IMR-90 (cell line): ENCODE measurements at regions not wholly inside any gene's neighbourhood (a gene's known extent, or its start where the extent isn't known, plus 50 kb on each side); places are given as distances from the start of the nearest gene placed in this dataset.

Source experiments
- ATAC-seq: fragments of 200-7000 bp; cut with Tn5 transposase; 2 replicates; pipeline ENCODE4 v1.9.1; 2020; ENCODE audit warnings: low read depth, mild to moderate bottlenecking, moderate library complexity
- BruUV-seq: library from RNA; stranded (reverse); fragments of 400-500 nt; replicated peaks from 2 replicates; lab custom pipeline; 2021; lab: Mats Ljungman, UMichigan
- CTCF ChIA-PET: fragments of 300-600 bp; formaldehyde crosslinking; extraction: SDS; loops from one replicate; lab custom pipeline; 2021; ENCODE audit warnings: antibody characterized with exemption; lab: Yijun Ruan, JAX
- POLR2A ChIA-PET: fragments of 300-600 bp; sonication (Branson Sonifier 250); formaldehyde crosslinking; loops from one replicate; lab custom pipeline; 2022; ENCODE audit warnings: antibody characterized with exemption; ENCODE audit not compliant: unreplicated experiment; lab: Charles Lee
- DNase-seq: peaks from one replicate; pipeline ENCODE4 v3.0.0; 2013
- H2AFZ ChIP-seq: replicated peaks from 2 replicates; pipeline ENCODE3; 2013; ENCODE audit warnings: low read length, mild to moderate bottlenecking; ENCODE audit not compliant: poor library complexity
- H2AK5ac ChIP-seq: 2 replicates; pipeline ENCODE4 v1.6.1; 2013; ENCODE audit warnings: low read depth, low read length, inconsistent platforms
- H2AK9ac ChIP-seq: replicated peaks from 2 replicates; pipeline ENCODE3; 2013; ENCODE audit warnings: mild to moderate bottlenecking, low read depth, low read length, moderate library complexity; ENCODE audit not compliant: poor library complexity
- H2BK120ac ChIP-seq: 2 replicates; pipeline ENCODE4 v1.6.1; 2013; ENCODE audit warnings: low read depth, low read length, inconsistent platforms
- H2BK15ac ChIP-seq: 3 replicates; pipeline ENCODE4 v1.6.1; 2013; ENCODE audit warnings: low read depth, low read length, inconsistent platforms
- H2BK20ac ChIP-seq: 2 replicates; pipeline ENCODE4 v1.6.1; 2013; ENCODE audit warnings: low read depth, mild to moderate bottlenecking, inconsistent platforms, low read length, moderate library complexity
- H2BK5ac ChIP-seq: 2 replicates; pipeline ENCODE4 v1.6.1; 2013; ENCODE audit warnings: mild to moderate bottlenecking, low read depth, low read length, inconsistent platforms; ENCODE audit not compliant: poor library complexity, severe bottlenecking
- H3K14ac ChIP-seq: replicated peaks from 2 replicates; pipeline ENCODE4 v1.6.1; 2013; ENCODE audit warnings: low read depth, low read length, inconsistent platforms
- H3K18ac ChIP-seq: 2 replicates; pipeline ENCODE4 v1.6.1; 2013; ENCODE audit warnings: low read depth, low read length, control low read depth
- H3K23ac ChIP-seq: 2 replicates; pipeline ENCODE4 v1.6.1; 2013; ENCODE audit warnings: low read depth, low read length, inconsistent platforms
- H3K27ac ChIP-seq: 2 replicates; pipeline ENCODE4 v1.5.1; 2013; ENCODE audit warnings: mild to moderate bottlenecking, control low read depth, low read length; ENCODE audit not compliant: insufficient read depth
- H3K27me3 ChIP-seq: 2 replicates; pipeline ENCODE4 v1.6.1; 2013; ENCODE audit warnings: low read length; ENCODE audit not compliant: control insufficient read depth, insufficient read depth
- H3K36me3 ChIP-seq: 2 replicates; pipeline ENCODE4 v1.6.1; 2013; ENCODE audit warnings: low read length, mixed read lengths; ENCODE audit not compliant: control insufficient read depth, insufficient read depth
- H3K4ac ChIP-seq: 2 replicates; pipeline ENCODE4 v1.6.1; 2013; ENCODE audit warnings: low read depth, low read length, inconsistent platforms
- H3K4me1 ChIP-seq: 2 replicates; pipeline ENCODE4 v1.6.1; 2013; ENCODE audit warnings: low read length, mixed read lengths; ENCODE audit not compliant: control insufficient read depth, insufficient read depth
- H3K4me2 ChIP-seq: 2 replicates; pipeline ENCODE4 v1.6.1; 2013; ENCODE audit warnings: low read depth, mild to moderate bottlenecking, control low read depth, low read length, moderate library complexity
- H3K4me3 ChIP-seq: 2 replicates; pipeline ENCODE4 v1.5.1; 2013; ENCODE audit warnings: low read depth, mild to moderate bottlenecking, control low read depth, low read length, moderate library complexity; ENCODE audit not compliant: insufficient read depth
- H3K56ac ChIP-seq: 2 replicates; pipeline ENCODE4 v1.6.1; 2013; ENCODE audit warnings: low read length, inconsistent platforms; ENCODE audit not compliant: insufficient read depth; ENCODE audit errors: extremely low read depth
- H3K79me1 ChIP-seq, 2 experiments: 2 replicates each; pipeline ENCODE4 v1.6.1; 2013; ENCODE audit warnings: low read length in 2 of 2, inconsistent platforms in 1 of 2, low read depth in 1 of 2
- H3K9ac ChIP-seq: 2 replicates; pipeline ENCODE4 v1.6.1; 2013; ENCODE audit warnings: low read depth, low read length, control low read depth
- H3K9me1 ChIP-seq: 2 replicates; pipeline ENCODE4 v1.6.1; 2013; ENCODE audit warnings: low read length, inconsistent platforms; ENCODE audit not compliant: insufficient read depth
- H3K9me3 ChIP-seq: 2 replicates; pipeline ENCODE4 v1.6.1; 2013; ENCODE audit warnings: low read length; ENCODE audit not compliant: control insufficient read depth, insufficient read depth
- H4K20me1 ChIP-seq: 2 replicates; pipeline ENCODE4 v1.6.1; 2013; ENCODE audit warnings: low read length, inconsistent platforms; ENCODE audit not compliant: insufficient read depth
- H4K5ac ChIP-seq: 2 replicates; pipeline ENCODE4 v1.6.1; 2013; ENCODE audit warnings: mild to moderate bottlenecking, low read depth, low read length, control low read depth
- H4K8ac ChIP-seq, 2 experiments: 2 replicates each; pipeline ENCODE4 v1.6.1; 2013; ENCODE audit warnings: low read depth in 2 of 2, low read length in 2 of 2, control low read depth in 1 of 2, inconsistent platforms in 1 of 2
- H4K91ac ChIP-seq: 2 replicates; pipeline ENCODE4 v1.6.1; 2013; ENCODE audit warnings: low read depth, low read length, inconsistent platforms; ENCODE audit not compliant: insufficient read depth
- MAFK ChIP-seq: IDR thresholded peaks from 2 replicates; pipeline ENCODE4 v1.6.1; 2012; ENCODE audit warnings: low read depth, low read length, improper control_type of control experiment
- POLR2A ChIP-seq: IDR thresholded peaks from 2 replicates; pipeline ENCODE4 v1.6.1; 2012; ENCODE audit warnings: mild to moderate bottlenecking, low read depth, low read length
- RCOR1 ChIP-seq: IDR thresholded peaks from 2 replicates; pipeline ENCODE4 v1.6.1; 2012; ENCODE audit warnings: mild to moderate bottlenecking, low read length, improper control_type of control experiment; ENCODE audit not compliant: insufficient replicate concordance
- SMC3 ChIP-seq: fragments of 150-350 bp; IDR thresholded peaks from 2 replicates; pipeline ENCODE4 v1.6.1; 2016; ENCODE audit warnings: low read depth, mild to moderate bottlenecking, antibody characterized with exemption, low read length, moderate library complexity
- WGBS, 2 experiments: methylation state at CpG; one replicate each; pipeline versions ENCODE4 v1.1.5 to v1.1.7; 2013; ENCODE audit warnings: missing lambda C conversion rate in 2 of 2; ENCODE audit not compliant: insufficient read length in 1 of 2; ENCODE audit errors: extremely low coverage in 2 of 2; 5-methylcytosine and 5-hydroxymethylcytosine counted together
- dilution Hi-C: fragments of 300-500 bp; cut with HindIII; formaldehyde crosslinking; loops from one replicate; pipeline ENCODE4 v1.14.3; 2018; ENCODE audit warnings: low sequenced_read_pairs; ENCODE audit not compliant: unreplicated experiment
- in situ Hi-C: fragments of 300-500 bp; cut with MboI; formaldehyde crosslinking; loops from 3 replicates; pipeline ENCODE4 v1.14.3; 2019; ENCODE audit warnings: low sequenced_read_pairs, inconsistent platforms, mixed read lengths
- intact Hi-C: fragments of 100-400 bp; cut with micrococcal nuclease; formaldehyde crosslinking; loops from 2 replicates; pipeline ENCODE4 v1.10.0; 2022
- TF ChIP-seq, protein P1 (sequence below): fragments of 150-350 bp; IDR thresholded peaks from 2 replicates; pipeline ENCODE4 v1.6.1; 2016; ENCODE audit warnings: low read depth, mild to moderate bottlenecking, low read length, moderate library complexity, borderline replicate concordance
- TF ChIP-seq, protein P2 (sequence below): fragments of 150-350 bp; IDR thresholded peaks from 2 replicates; pipeline ENCODE4 v1.6.1; 2017; ENCODE audit warnings: mild to moderate bottlenecking, antibody characterized with exemption, low read length, low read depth

GRCh38 chr2:15006667-15007066 is 374.1 kb downstream of the LRATD1 start:
- Histone ChIP-seq H3K9me3 (0 out of 2 replicates have a peak, but pooled peaks cover 2% of the 10 kb centered on the region), H3K4me1 (no peaks in the 10 kb centered on the region), H4K20me1 (no peaks in the 10 kb centered on the region), H3K23ac (no peak overlapping the region), H4K8ac (no peak overlapping the region), H4K91ac (no peak overlapping the region), H2BK120ac (no peak overlapping the region), H3K27ac (no peak overlapping the region), H3K18ac (no peak overlapping the region), H3K4me2 (no peak overlapping the region), H3K27me3 (no peaks in the 10 kb centered on the region), H3K14ac (no peak overlapping the region), H2AFZ (no peak overlapping the region), H3K9me1 (no peaks in the 10 kb centered on the region), H3K56ac (no peak overlapping the region), H3K4me3 (no peak overlapping the region), H2BK5ac (no peak overlapping the region), H3K4ac (no peak overlapping the region), H2AK5ac (no peak overlapping the region), H2AK9ac (no peak overlapping the region), H2BK20ac (no peak overlapping the region), H3K36me3 (no peaks in the 10 kb centered on the region), H4K5ac (no peak overlapping the region), H3K79me1 (no peaks in the 10 kb centered on the region), H2BK15ac (no peak overlapping the region), H3K9ac (no peak overlapping the region)
- ATAC-seq: no peak
- BruUV-seq: no TSS peak
- TF ChIP-seq POLR2A: no peak
- TF ChIP-seq, protein P1, sequence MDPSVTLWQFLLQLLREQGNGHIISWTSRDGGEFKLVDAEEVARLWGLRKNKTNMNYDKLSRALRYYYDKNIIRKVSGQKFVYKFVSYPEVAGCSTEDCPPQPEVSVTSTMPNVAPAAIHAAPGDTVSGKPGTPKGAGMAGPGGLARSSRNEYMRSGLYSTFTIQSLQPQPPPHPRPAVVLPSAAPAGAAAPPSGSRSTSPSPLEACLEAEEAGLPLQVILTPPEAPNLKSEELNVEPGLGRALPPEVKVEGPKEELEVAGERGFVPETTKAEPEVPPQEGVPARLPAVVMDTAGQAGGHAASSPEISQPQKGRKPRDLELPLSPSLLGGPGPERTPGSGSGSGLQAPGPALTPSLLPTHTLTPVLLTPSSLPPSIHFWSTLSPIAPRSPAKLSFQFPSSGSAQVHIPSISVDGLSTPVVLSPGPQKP: no peak
- no peak for TF ChIP-seq MAFK
- TF ChIP-seq SMC3: no peak
- TF ChIP-seq, protein P2, sequence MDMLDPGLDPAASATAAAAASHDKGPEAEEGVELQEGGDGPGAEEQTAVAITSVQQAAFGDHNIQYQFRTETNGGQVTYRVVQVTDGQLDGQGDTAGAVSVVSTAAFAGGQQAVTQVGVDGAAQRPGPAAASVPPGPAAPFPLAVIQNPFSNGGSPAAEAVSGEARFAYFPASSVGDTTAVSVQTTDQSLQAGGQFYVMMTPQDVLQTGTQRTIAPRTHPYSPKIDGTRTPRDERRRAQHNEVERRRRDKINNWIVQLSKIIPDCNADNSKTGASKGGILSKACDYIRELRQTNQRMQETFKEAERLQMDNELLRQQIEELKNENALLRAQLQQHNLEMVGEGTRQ: no peak
- no peak for TF ChIP-seq RCOR1
- DNase-seq: no peak
- in situ Hi-C loops (no loop called here), intact Hi-C loops (no loop called here), dilution Hi-C loops (no loop called here)
- WGBS, 2 experiments: no CpG with 5 or more reads among the region's 2 CpGs
- CTCF ChIA-PET: no interaction called here
- POLR2A ChIA-PET: no interaction called here
